ENCODE measurements at regions not wholly inside any gene's neighbourhood (a gene's known extent, or its start where the extent isn't known, plus 50 kb on each side); places are given as distances from the start of the nearest gene placed in this dataset.

GRCh38 chr9:121573717-121574485 is 74.3 kb upstream of the GGTA1 start:
- TF ChIP-seq EZH2phosphoT487 (IDR thresholded peaks at IDR 0.05; ENCODE audit: insufficient read depth, low read depth), result no peak
- no peak for TF ChIP-seq EZH2 (IDR thresholded peaks at IDR 0.05; ENCODE audit: insufficient read depth, poor library complexity, severe bottlenecking)

Measured in GM23248 (cell line).